Endothelial cell of umbilical vein (primary cell): ENCODE measurements at regions not wholly inside any gene's neighbourhood (a gene's known extent, or its start where the extent isn't known, plus 50 kb on each side); places are given as distances from the start of the nearest gene placed in this dataset.

Source experiments
- CTCF ChIP-seq, 2 donors: IDR thresholded peaks; 1 replicate in 1 of 2; 2 replicates in 1 of 2; pipeline ENCODE4 v1.5.1; 2011; ENCODE audit warnings: low read length in 2 of 2, mild to moderate bottlenecking in 2 of 2, moderate library complexity in 2 of 2, control low read depth in 1 of 2, inconsistent platforms in 1 of 2, low read depth in 1 of 2; ENCODE audit not compliant: insufficient read depth in 1 of 2; ENCODE audit errors: extremely low read depth in 1 of 2
- FOS ChIP-seq: IDR thresholded peaks from 2 replicates; pipeline ENCODE4 v1.6.1; 2011; ENCODE audit warnings: mild to moderate bottlenecking, low read length, moderate library complexity, borderline replicate concordance; ENCODE audit not compliant: insufficient read depth
- GATA2 ChIP-seq: IDR thresholded peaks from 2 replicates; pipeline ENCODE4 v1.7.0; 2011; ENCODE audit warnings: low read depth, mild to moderate bottlenecking, moderate library complexity, mixed read lengths, low read length; ENCODE audit not compliant: insufficient read length, insufficient read depth
- MAX ChIP-seq: IDR thresholded peaks from 2 replicates; pipeline ENCODE4 v1.6.1; 2011; ENCODE audit not compliant: insufficient read depth, insufficient read length
- MYC ChIP-seq: IDR thresholded peaks from one replicate; pipeline ENCODE4 v1.6.1; 2011; ENCODE audit warnings: mild to moderate bottlenecking, low read depth, low read length
- POLR2A ChIP-seq: IDR thresholded peaks from 2 replicates; pipeline ENCODE4 v1.6.1; 2012; ENCODE audit warnings: low read depth, mild to moderate bottlenecking, control low read depth, low read length

DNA sequence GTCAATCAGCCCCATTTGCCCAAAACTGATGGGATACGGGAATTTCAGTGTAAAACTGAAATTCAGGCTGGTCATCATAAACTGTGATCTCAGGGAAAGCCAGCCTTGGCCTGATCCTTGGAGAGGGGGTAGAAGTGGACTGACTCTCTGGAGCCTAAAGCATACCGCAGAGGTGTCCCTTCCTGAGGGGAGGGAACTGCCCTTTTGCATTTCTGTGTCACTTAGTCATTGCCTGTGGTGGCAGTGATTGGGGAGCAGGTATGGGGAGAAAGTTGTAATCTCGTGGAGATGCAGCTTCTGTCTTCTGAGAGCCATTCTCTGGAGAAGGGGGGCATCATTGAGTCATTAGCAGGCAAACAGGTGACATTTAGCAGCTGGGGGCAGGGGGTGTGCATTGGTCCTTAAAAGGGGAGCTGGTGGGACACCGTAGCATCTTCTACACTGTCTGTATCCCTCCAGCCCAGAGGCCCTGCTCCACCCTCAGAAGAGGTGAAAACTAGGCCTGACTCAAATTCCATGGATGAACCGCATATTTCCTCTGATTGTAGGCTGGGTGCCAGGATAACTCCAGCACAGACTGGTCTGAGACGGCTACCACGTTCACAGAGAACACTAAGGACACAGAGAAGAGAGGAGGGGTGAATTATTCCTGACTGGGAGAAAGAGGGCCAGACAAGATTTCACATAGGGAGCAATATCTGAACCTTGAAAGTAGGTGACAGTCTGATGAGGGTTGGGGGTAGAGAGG is 143.3 kb downstream of the SEC61B start:
- TF ChIP-seq CTCF (IDR thresholded peaks at IDR 0.05; ENCODE audit: extremely low read depth in 1 of 2, insufficient read depth in 1 of 2, low read depth in 1 of 2, low read length in 2 of 2) (no peak), POLR2A (no peak), MYC (no peak), GATA2 (no peak), MAX (no peak), FOS (no peak)
